Lung (tissue), 11 donors: ENCODE measurements at regions not wholly inside any gene's neighbourhood (a gene's known extent, or its start where the extent isn't known, plus 50 kb on each side); places are given as distances from the start of the nearest gene placed in this dataset.

Experiments used
- ATAC-seq: fragments of 200-7000 bp; cut with Tn5 transposase; one replicate; pipeline ENCODE4 v1.9.1; 2020; ENCODE audit warnings: moderate number of reproducible peaks; ENCODE audit not compliant: insufficient read depth, low FRiP score
- DNase-seq, 3 donors: peaks; one replicate each; pipeline ENCODE4 v3.0.0-alpha.2; 2013 to 2017
- H3K27ac ChIP-seq, 2 donors: one replicate each; pipeline ENCODE4 v1.5.1; 2013; ENCODE audit warnings: mild to moderate bottlenecking in 2 of 2, moderate library complexity in 2 of 2, control low read depth in 1 of 2, inconsistent platforms in 1 of 2, low read depth in 1 of 2, low read length in 1 of 2
- H3K27me3 ChIP-seq, 3 donors: one replicate each; pipeline ENCODE4 v1.5.1; 2013; ENCODE audit warnings: low read length in 2 of 3; ENCODE audit not compliant: control insufficient read depth in 3 of 3, insufficient read depth in 3 of 3
- H3K36me3 ChIP-seq, 4 donors: one replicate each; pipeline ENCODE4 v1.5.1; 2013; ENCODE audit warnings: low read length in 4 of 4, mild to moderate bottlenecking in 1 of 4, moderate library complexity in 1 of 4; ENCODE audit not compliant: control insufficient read depth in 4 of 4, insufficient read depth in 4 of 4
- H3K4me1 ChIP-seq, 5 donors: one replicate each; pipeline ENCODE4 v1.5.1; 2013; ENCODE audit warnings: low read length in 5 of 5, mild to moderate bottlenecking in 2 of 5, moderate library complexity in 1 of 5; ENCODE audit not compliant: control insufficient read depth in 5 of 5, insufficient read depth in 5 of 5
- H3K4me3 ChIP-seq: one replicate; pipeline ENCODE4 v1.5.1; 2013; ENCODE audit warnings: mild to moderate bottlenecking, control low read depth, moderate library complexity
- H3K9ac ChIP-seq, 2 donors: one replicate each; pipeline ENCODE4 v1.5.1; 2013; ENCODE audit warnings: low read length in 2 of 2, control low read depth in 1 of 2; ENCODE audit not compliant: insufficient read depth in 1 of 2
- H3K9me3 ChIP-seq, 4 donors: one replicate each; pipeline ENCODE4 v1.5.1; 2013; ENCODE audit warnings: low read length in 3 of 4, mild to moderate bottlenecking in 1 of 4, moderate library complexity in 1 of 4; ENCODE audit not compliant: control insufficient read depth in 4 of 4, insufficient read depth in 3 of 4
- WGBS, 2 donors: extraction: QIAGEN DNeasy Blood & Tissue Kit; methylation state at CpG; one replicate each; pipeline ENCODE4 v1.1.7; 2013; 5-methylcytosine and 5-hydroxymethylcytosine counted together
- TF ChIP-seq, protein P1 (sequence below): IDR thresholded peaks from 2 replicates; pipeline ENCODE4 v1.5.1; 2012; ENCODE audit warnings: mild to moderate bottlenecking; ENCODE audit errors: control extremely low read depth, extremely low read depth
- donor health status: control.
- donor health status: control.
- donor health status: Bipolar disorder and iron deficiency.
- donor health status: healthy.
- donor health status: DM: yes; HTN: yes; CAD: no.

DNA sequence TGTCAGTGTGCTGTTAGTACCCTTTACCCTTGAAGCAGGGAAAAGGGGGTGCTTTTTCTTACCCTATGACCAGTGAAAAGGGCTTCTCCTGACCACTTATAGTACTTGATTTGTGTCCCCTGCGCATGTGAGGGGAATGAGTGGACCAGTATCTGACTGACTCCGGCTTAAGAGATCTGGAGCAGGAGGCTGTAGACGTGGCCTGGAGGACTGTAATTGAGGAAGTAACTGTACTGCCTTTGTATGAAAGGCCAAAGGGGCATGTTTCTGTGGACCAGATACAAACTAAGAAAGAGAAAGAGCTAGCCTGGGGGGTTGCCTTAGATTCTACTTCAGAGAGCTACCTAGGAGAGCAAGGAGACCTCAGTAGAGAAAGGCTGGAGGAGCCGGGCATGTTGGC is 89.9 kb upstream of the TBL1XR1 start:
- TF ChIP-seq, protein P1, sequence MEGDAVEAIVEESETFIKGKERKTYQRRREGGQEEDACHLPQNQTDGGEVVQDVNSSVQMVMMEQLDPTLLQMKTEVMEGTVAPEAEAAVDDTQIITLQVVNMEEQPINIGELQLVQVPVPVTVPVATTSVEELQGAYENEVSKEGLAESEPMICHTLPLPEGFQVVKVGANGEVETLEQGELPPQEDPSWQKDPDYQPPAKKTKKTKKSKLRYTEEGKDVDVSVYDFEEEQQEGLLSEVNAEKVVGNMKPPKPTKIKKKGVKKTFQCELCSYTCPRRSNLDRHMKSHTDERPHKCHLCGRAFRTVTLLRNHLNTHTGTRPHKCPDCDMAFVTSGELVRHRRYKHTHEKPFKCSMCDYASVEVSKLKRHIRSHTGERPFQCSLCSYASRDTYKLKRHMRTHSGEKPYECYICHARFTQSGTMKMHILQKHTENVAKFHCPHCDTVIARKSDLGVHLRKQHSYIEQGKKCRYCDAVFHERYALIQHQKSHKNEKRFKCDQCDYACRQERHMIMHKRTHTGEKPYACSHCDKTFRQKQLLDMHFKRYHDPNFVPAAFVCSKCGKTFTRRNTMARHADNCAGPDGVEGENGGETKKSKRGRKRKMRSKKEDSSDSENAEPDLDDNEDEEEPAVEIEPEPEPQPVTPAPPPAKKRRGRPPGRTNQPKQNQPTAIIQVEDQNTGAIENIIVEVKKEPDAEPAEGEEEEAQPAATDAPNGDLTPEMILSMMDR = no peak
- Histone ChIP-seq H3K9me3 (no peaks in the 10 kb centered on the region), H3K27ac (no peak overlapping the region), H3K4me1 (peaks cover 0 to 9% (median 3%) of the 10 kb centered on the region in 5 donors), H3K9ac (no peak overlapping the region), H3K36me3 (no peaks in the 10 kb centered on the region), H3K27me3 (no peaks in the 10 kb centered on the region), H3K4me3 (no peak overlapping the region)
- ATAC-seq (no peak), DNase-seq (no peak)
- WGBS, 2 donors = 78 to 85% methylated on average over 4 of the region's 4 CpGs

DNA sequence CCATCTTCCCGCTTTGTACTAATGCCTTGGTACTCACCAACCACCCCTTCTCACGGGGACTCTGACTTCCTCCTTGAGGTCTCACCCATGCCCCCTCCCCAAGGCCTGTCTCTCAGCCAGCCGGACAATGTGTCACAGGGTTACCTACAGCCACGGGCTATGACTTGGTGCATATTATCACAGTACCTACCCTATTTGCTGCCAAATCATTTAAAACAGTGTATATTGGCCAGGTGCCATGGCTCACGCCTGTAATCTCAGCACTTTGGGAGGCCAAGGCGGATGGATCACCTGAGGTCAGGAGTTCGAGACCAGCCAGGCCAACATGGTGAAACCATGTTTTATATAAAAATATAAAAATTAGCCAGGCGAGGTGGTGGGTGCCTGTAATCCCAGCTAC is 93.4 kb upstream of the TBL1XR1 start:
- H3K27ac ChIP-seq = no peak overlapping the region
- ATAC-seq (no peak), DNase-seq (no peak)
- H3K9me3 ChIP-seq = no peaks in the 10 kb centered on the region
- H3K4me1 ChIP-seq = peaks cover 0 to 3% (median 0%) of the 10 kb centered on the region in 5 donors
- TF ChIP-seq, protein P1 = no peak
- H3K27me3 ChIP-seq = no peaks in the 10 kb centered on the region
- no peak overlapping the region for H3K4me3 ChIP-seq
- 76 to 78% methylated on average over 8 of the region's 8 CpGs for WGBS, 2 donors
- H3K9ac ChIP-seq = no peak overlapping the region
- H3K36me3 ChIP-seq = no peaks in the 10 kb centered on the region

DNA sequence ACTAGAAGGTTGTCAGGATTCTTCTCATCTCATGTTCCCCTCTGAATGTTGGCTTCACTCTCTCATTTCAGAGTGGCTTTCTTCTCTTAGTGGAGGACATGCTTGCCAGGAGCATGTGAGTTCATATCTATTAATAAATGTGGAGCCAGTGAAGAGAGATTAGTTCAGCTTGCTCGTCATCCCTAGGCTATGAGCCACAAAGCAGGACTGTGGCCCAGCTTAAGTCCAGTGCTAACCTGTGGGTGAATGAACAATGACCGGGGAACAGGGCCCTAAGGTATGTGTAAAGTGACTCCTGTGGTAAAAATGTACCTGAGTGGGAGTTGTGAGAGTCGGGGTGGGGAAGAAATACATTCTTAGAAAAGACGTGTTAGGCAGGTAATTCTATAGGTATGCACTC is 96.9 kb upstream of the TBL1XR1 start:
- ATAC-seq = no peak
- no peaks in the 10 kb centered on the region for H3K36me3 ChIP-seq
- H3K27ac ChIP-seq = peak overlapping the region in 1 of 2 donors; percentile 87
- 78 to 87% methylated on average over 4 of the region's 4 CpGs for WGBS, 2 donors
- no peaks in the 10 kb centered on the region for H3K9me3 ChIP-seq
- H3K27me3 ChIP-seq = no peaks in the 10 kb centered on the region
- no peak overlapping the region for H3K4me3 ChIP-seq
- TF ChIP-seq, protein P1 = no peak
- H3K4me1 ChIP-seq = peaks cover 0 to 3% (median 0%) of the 10 kb centered on the region in 5 donors
- H3K9ac ChIP-seq = no peak overlapping the region
- DNase-seq = peak in 1 of 3 donors; percentile 54

DNA sequence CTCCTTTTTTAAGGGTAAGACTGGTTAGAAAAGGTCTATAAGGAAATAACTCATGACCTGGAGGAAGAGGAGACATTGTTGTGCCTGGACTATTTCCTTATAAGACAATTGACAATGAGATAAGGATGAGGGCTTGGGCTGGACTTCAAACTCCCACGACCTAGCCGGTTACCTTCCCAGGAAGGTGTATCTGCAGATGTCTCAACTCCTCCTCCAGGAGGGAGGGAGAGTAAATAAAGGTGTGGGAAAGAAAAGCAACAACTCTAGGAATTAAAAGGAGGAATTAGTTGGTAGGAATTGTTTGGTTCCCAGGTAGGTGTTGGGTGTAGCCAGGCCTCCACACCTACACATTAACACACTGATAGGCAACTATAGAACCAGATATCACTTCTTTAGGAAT is 97.8 kb upstream of the TBL1XR1 start:
- Histone ChIP-seq H3K36me3 (no peaks in the 10 kb centered on the region), H3K27ac (peak overlapping the region in 1 of 2 donors; percentile 87), H3K27me3 (no peaks in the 10 kb centered on the region), H3K4me1 (peaks cover 0 to 4% (median 2%) of the 10 kb centered on the region in 5 donors), H3K9me3 (no peaks in the 10 kb centered on the region), H3K4me3 (no peak overlapping the region), H3K9ac (no peak overlapping the region)
- 54 to 88% methylated on average over 2 of the region's 2 CpGs for WGBS, 2 donors
- TF ChIP-seq, protein P1 = no peak
- ATAC-seq (no peak), DNase-seq (no peak)
